Fibroblast of gingiva (primary cell): ENCODE measurements at regions not wholly inside any gene's neighbourhood (a gene's known extent, or its start where the extent isn't known, plus 50 kb on each side); places are given as distances from the start of the nearest gene placed in this dataset.
"Not testable (repeated sequence)": the region's sequence is repeated elsewhere in the genome, so short reads cannot be mapped to it uniquely, and the experiment has no call there.

Experiments
- DNase-seq: peaks from one replicate; pipeline ENCODE4 v3.0.0-alpha.2; 2011; ENCODE audit warnings: low read depth

GRCh38 chr4:120636120-120636630 lies 286.4 kb downstream of the PRDM5 start:
- DNase-seq = no peak

GRCh38 chr4:120633810-120634209 lies 288.7 kb downstream of the PRDM5 start:
- no peak for DNase-seq

- DNase-seq = no peak
Measured at GRCh38 chr4:120630427-120630826, 292.1 kb downstream of the PRDM5 start.

- no peak for DNase-seq
Measured at GRCh38 chr4:120629546-120630108, 292.9 kb downstream of the PRDM5 start.

- no peak for DNase-seq
Measured at GRCh38 chr4:120622601-120623000, 299.9 kb downstream of the PRDM5 start.

- DNase-seq = no peak
Measured at GRCh38 chr4:120617171-120617570, 305.4 kb downstream of the PRDM5 start.

- DNase-seq = no peak
Measured at GRCh38 chr4:120616041-120616440, 306.5 kb downstream of the PRDM5 start.

- DNase-seq = no peak
Measured at GRCh38 chr4:120613778-120614177, 308.7 kb downstream of the PRDM5 start.

- no peak for DNase-seq
Measured at GRCh38 chr4:120611092-120611491, 311.4 kb downstream of the PRDM5 start.

GRCh38 chr4:120591038-120591437 lies 331.5 kb downstream of the PRDM5 start:
- no peak for DNase-seq

GRCh38 chr4:120589787-120590186 lies 332.7 kb downstream of the PRDM5 start:
- no peak for DNase-seq

GRCh38 chr4:120568731-120569130 lies 353.8 kb downstream of the PRDM5 start:
- no peak for DNase-seq

GRCh38 chr4:120561648-120562047 lies 360.9 kb downstream of the PRDM5 start:
- no peak for DNase-seq

- DNase-seq = no peak
Measured at GRCh38 chr4:120557372-120557771, 365.2 kb downstream of the PRDM5 start.

GRCh38 chr4:120555058-120555457 lies 367.5 kb downstream of the PRDM5 start:
- DNase-seq = no peak

GRCh38 chr4:120554086-120554485 lies 368.4 kb downstream of the PRDM5 start:
- DNase-seq = no peak

- not testable (repeated sequence) for DNase-seq
Measured at GRCh38 chr4:120550624-120551220, 371.8 kb downstream of the PRDM5 start.

GRCh38 chr4:120549011-120549570 lies 373.4 kb downstream of the PRDM5 start:
- no peak for DNase-seq

- no peak for DNase-seq
Measured at GRCh38 chr4:120545391-120545790, 377.1 kb downstream of the PRDM5 start.

- no peak for DNase-seq
Measured at GRCh38 chr4:120544838-120545237, 377.7 kb downstream of the PRDM5 start.

- DNase-seq = no peak
Measured at GRCh38 chr4:120540625-120541024, 381.9 kb downstream of the PRDM5 start.

- DNase-seq = no peak
Measured at GRCh38 chr4:120536884-120537283, 385.6 kb downstream of the PRDM5 start.

GRCh38 chr4:120528428-120528827 lies 394.1 kb downstream of the PRDM5 start:
- DNase-seq = no peak

GRCh38 chr4:120526033-120526432 lies 396.5 kb downstream of the PRDM5 start:
- DNase-seq = no peak
